Right hindlimb (tissue), 1 donor: ENCODE measurements at regions not wholly inside any gene's neighbourhood (a gene's known extent, or its start where the extent isn't known, plus 50 kb on each side); places are given as distances from the start of the nearest gene placed in this dataset.

Experiments
- DNase-seq: peaks from one replicate; pipeline ENCODE4 v3.0.0-alpha.2; 2018

GRCh38 chr3:1552831-1553230 is 460.0 kb downstream of the CNTN6 start:
- DNase-seq, result no peak

GRCh38 chr3:1561427-1561826 is 468.6 kb downstream of the CNTN6 start:
- no peak for DNase-seq

GRCh38 chr3:1571736-1572135 is 478.9 kb downstream of the CNTN6 start:
- DNase-seq, result no peak

GRCh38 chr3:1576047-1576446 is 483.2 kb downstream of the CNTN6 start:
- no peak for DNase-seq

- DNase-seq, result no peak
Observed at GRCh38 chr3:1578124-1578806, 485.4 kb downstream of the CNTN6 start.

GRCh38 chr3:1583044-1583443 is 490.2 kb downstream of the CNTN6 start:
- DNase-seq, result no peak

GRCh38 chr3:1587426-1587825 is 494.6 kb downstream of the CNTN6 start:
- no peak for DNase-seq

- DNase-seq, result no peak
Observed at GRCh38 chr3:1591327-1592028, 498.7 kb downstream of the CNTN6 start.

- no peak for DNase-seq
Observed at GRCh38 chr3:1594940-1595339, 502.1 kb downstream of the CNTN6 start.

GRCh38 chr3:1600206-1600605 is 498.5 kb upstream of the CNTN4 start:
- no peak for DNase-seq

GRCh38 chr3:1600700-1601418 is 497.8 kb upstream of the CNTN4 start:
- no peak for DNase-seq

GRCh38 chr3:1609416-1609815 is 489.2 kb upstream of the CNTN4 start:
- DNase-seq, result peak; percentile 28

GRCh38 chr3:1611824-1612223 is 486.8 kb upstream of the CNTN4 start:
- DNase-seq, result no peak

GRCh38 chr3:1613962-1614361 is 484.7 kb upstream of the CNTN4 start:
- no peak for DNase-seq

- DNase-seq, result no peak
Observed at GRCh38 chr3:1616744-1617143, 481.9 kb upstream of the CNTN4 start.

GRCh38 chr3:1623896-1624295 is 474.8 kb upstream of the CNTN4 start:
- no peak for DNase-seq

- no peak for DNase-seq
Observed at GRCh38 chr3:1632128-1632527, 466.5 kb upstream of the CNTN4 start.

- DNase-seq, result no peak
Observed at GRCh38 chr3:1661839-1662238, 436.8 kb upstream of the CNTN4 start.

GRCh38 chr3:1664266-1664665 is 434.4 kb upstream of the CNTN4 start:
- DNase-seq, result no peak

- no peak for DNase-seq
Observed at GRCh38 chr3:1666865-1667264, 431.8 kb upstream of the CNTN4 start.

GRCh38 chr3:1677576-1678156 is 421.0 kb upstream of the CNTN4 start:
- DNase-seq, result no peak

GRCh38 chr3:1692428-1692827 is 406.2 kb upstream of the CNTN4 start:
- no peak for DNase-seq

- DNase-seq, result no peak
Observed at GRCh38 chr3:1693145-1693544, 405.5 kb upstream of the CNTN4 start.
